ENCODE measurements at regions not wholly inside any gene's neighbourhood (a gene's known extent, or its start where the extent isn't known, plus 50 kb on each side); places are given as distances from the start of the nearest gene placed in this dataset.

DNA sequence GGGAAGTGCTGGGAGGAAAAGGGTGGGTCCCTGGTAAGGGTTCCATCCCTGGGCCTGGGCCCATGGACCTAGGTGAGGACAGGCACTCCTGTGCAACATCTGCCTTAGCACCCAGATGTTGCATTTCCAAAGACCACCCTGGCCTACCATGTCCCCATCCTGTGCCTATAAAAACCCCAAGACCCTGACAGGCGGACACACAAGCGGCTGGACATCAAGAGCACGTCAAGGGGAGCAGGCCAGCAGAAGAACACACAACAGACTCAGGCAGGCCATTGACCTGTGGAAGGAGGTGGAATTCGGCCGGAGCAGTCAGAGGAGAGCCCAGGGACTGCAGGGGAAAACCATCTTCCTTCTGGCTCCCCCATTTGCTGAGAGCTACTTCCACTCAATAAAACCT lies 937.8 kb upstream of the MANEA start:
- no peak overlapping the region for H3K27ac ChIP-seq
- no peaks in the 10 kb centered on the region for H3K9me3 ChIP-seq (replicated peaks in 1 of 3)
- H3K4me3 ChIP-seq: no peak overlapping the region
- DNase-seq: no peak
- no peaks in the 10 kb centered on the region for H3K36me3 ChIP-seq (replicated peaks in 1 of 2)
- H3K27me3 ChIP-seq: no peaks in the 10 kb centered on the region
- no peak for TF ChIP-seq POLR2A (IDR thresholded peaks at IDR 0.05)
- TF ChIP-seq, protein P1, sequence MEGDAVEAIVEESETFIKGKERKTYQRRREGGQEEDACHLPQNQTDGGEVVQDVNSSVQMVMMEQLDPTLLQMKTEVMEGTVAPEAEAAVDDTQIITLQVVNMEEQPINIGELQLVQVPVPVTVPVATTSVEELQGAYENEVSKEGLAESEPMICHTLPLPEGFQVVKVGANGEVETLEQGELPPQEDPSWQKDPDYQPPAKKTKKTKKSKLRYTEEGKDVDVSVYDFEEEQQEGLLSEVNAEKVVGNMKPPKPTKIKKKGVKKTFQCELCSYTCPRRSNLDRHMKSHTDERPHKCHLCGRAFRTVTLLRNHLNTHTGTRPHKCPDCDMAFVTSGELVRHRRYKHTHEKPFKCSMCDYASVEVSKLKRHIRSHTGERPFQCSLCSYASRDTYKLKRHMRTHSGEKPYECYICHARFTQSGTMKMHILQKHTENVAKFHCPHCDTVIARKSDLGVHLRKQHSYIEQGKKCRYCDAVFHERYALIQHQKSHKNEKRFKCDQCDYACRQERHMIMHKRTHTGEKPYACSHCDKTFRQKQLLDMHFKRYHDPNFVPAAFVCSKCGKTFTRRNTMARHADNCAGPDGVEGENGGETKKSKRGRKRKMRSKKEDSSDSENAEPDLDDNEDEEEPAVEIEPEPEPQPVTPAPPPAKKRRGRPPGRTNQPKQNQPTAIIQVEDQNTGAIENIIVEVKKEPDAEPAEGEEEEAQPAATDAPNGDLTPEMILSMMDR (IDR thresholded peaks at IDR 0.05): no peak
- intact Hi-C loops (cut with DNase I): no loop called here
- no peaks in the 10 kb centered on the region for H3K4me1 ChIP-seq (replicated peaks in 1 of 2)
- 69 to 92% (median 78%) methylated on average over 4 to 5 of the region's 5 CpGs for WGBS, 4 donors

GRCh38 chr6:94636780-94637385 lies 940.5 kb upstream of the MANEA start:
- intact Hi-C loops (cut with DNase I): no loop called here
- Histone ChIP-seq H3K36me3 (replicated peaks in 1 of 2) (no peaks in the 10 kb centered on the region), H3K4me1 (replicated peaks in 1 of 2) (no peaks in the 10 kb centered on the region), H3K9me3 (replicated peaks in 1 of 3) (no peaks in the 10 kb centered on the region), H3K27me3 (no peaks in the 10 kb centered on the region), H3K4me3 (no peak overlapping the region), H3K27ac (no peak overlapping the region)
- TF ChIP-seq, protein P1 (IDR thresholded peaks at IDR 0.05): peak in 2 of 6 experiments; percentile 12 to 14
- no peak for TF ChIP-seq POLR2A (IDR thresholded peaks at IDR 0.05)
- DNase-seq: no peak
- WGBS, 4 donors: 18 to 22% (median 21%) methylated on average over 4 of the region's 4 CpGs

GRCh38 chr6:94623586-94623985 lies 953.7 kb upstream of the MANEA start:
- intact Hi-C loops (cut with DNase I): no loop called here
- Histone ChIP-seq H3K36me3 (replicated peaks in 1 of 2) (no peaks in the 10 kb centered on the region), H3K27me3 (no peaks in the 10 kb centered on the region), H3K9me3 (replicated peaks in 1 of 3) (no peaks in the 10 kb centered on the region), H3K27ac (no peak overlapping the region), H3K4me3 (no peak overlapping the region), H3K4me1 (replicated peaks in 1 of 2) (no peaks in the 10 kb centered on the region)
- TF ChIP-seq, protein P1 (IDR thresholded peaks at IDR 0.05): no peak
- no peak for TF ChIP-seq POLR2A (IDR thresholded peaks at IDR 0.05)
- DNase-seq: no peak

DNA sequence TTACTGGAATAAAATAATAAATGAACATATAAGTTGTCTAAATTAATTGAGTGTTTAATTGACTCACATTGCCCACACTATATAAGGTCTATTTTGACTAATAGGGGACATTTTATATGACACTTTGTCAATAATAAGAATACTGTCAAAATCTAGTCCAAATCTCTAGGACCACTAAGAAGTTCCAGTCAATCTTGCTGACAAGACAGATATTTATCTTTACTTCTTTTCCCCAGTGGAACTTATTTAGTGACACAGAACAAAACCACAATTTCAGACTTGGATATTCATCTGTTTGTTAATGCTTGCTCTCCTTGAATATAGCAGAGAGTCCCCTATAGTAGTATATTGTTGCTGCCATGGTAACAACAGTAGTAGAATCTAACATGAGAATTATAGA lies 954.6 kb upstream of the MANEA start:
- H3K9me3 ChIP-seq (replicated peaks in 1 of 3): no peaks in the 10 kb centered on the region
- H3K4me3 ChIP-seq: no peak overlapping the region
- TF ChIP-seq, protein P1 (IDR thresholded peaks at IDR 0.05): no peak
- no peak for TF ChIP-seq POLR2A (IDR thresholded peaks at IDR 0.05)
- no peak overlapping the region for H3K27ac ChIP-seq
- H3K27me3 ChIP-seq: no peaks in the 10 kb centered on the region
- no peak for DNase-seq
- no peaks in the 10 kb centered on the region for H3K36me3 ChIP-seq (replicated peaks in 1 of 2)
- no peaks in the 10 kb centered on the region for H3K4me1 ChIP-seq (replicated peaks in 1 of 2)
- intact Hi-C loops (cut with DNase I): no loop called here

Measured in adrenal gland (tissue), 9 donors.